SJSA1 (cell line): ENCODE measurements at regions not wholly inside any gene's neighbourhood (a gene's known extent, or its start where the extent isn't known, plus 50 kb on each side); places are given as distances from the start of the nearest gene placed in this dataset.

Source experiments
- DNase-seq, 2 experiments: peaks; one replicate each; pipeline ENCODE4 v3.0.0-alpha.2; 2015 to 2020; ENCODE audit warnings: low spot score in 2 of 2, low read depth in 1 of 2
- H3K27ac ChIP-seq: fragments of 250-450 bp; sonication (Bioruptor Pico); 2 replicates; pipeline ENCODE4 v1.5.1; 2020; ENCODE audit warnings: mild to moderate bottlenecking, moderate library complexity
- H3K27me3 ChIP-seq: fragments of 250-450 bp; sonication (Bioruptor Pico); replicated peaks from 2 replicates; pipeline ENCODE4 v1.5.1; 2020; ENCODE audit warnings: mild to moderate bottlenecking, moderate library complexity
- H3K36me3 ChIP-seq: fragments of 250-450 bp; sonication (Bioruptor Pico); 2 replicates; pipeline ENCODE4 v1.5.1; 2020; ENCODE audit warnings: mild to moderate bottlenecking
- H3K4me1 ChIP-seq: fragments of 250-450 bp; sonication (Bioruptor Pico); replicated peaks from 2 replicates; pipeline ENCODE4 v1.6.1; 2021; ENCODE audit warnings: mild to moderate bottlenecking
- H3K4me3 ChIP-seq: fragments of 250-450 bp; sonication (Bioruptor Pico); 2 replicates; pipeline ENCODE4 v1.5.1; 2020; ENCODE audit warnings: mild to moderate bottlenecking
- H3K9me3 ChIP-seq: fragments of 250-450 bp; sonication (Bioruptor Pico); replicated peaks from 2 replicates; pipeline ENCODE4 v1.5.1; 2020; ENCODE audit warnings: mild to moderate bottlenecking

DNA sequence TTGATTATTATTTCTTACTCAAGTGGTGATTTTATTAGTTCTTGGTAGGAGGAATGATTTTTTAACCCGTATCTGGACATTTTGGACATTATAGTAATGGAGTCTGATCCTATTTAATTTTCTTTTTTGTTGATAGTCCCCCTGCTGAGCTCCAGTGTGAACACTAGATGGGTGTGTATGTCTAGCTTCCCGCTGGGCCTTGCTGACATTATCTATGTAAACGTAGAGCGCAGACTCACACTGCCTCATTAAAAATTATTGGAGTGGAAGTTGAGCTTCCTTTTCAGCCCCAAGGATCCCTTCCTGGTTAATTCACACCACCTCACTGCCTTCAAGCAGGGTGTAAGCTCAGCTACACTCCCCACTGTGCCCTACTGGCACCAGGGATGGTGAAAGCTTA, 467.6 kb upstream of the PKN2 start:
- no peaks in the 10 kb centered on the region for H3K4me1 ChIP-seq
- H3K36me3 ChIP-seq, result no peaks in the 10 kb centered on the region
- H3K9me3 ChIP-seq, result no peaks in the 10 kb centered on the region
- H3K4me3 ChIP-seq, result no peak overlapping the region
- no peaks in the 10 kb centered on the region for H3K27me3 ChIP-seq
- no peak for DNase-seq
- H3K27ac ChIP-seq, result no peak overlapping the region

DNA sequence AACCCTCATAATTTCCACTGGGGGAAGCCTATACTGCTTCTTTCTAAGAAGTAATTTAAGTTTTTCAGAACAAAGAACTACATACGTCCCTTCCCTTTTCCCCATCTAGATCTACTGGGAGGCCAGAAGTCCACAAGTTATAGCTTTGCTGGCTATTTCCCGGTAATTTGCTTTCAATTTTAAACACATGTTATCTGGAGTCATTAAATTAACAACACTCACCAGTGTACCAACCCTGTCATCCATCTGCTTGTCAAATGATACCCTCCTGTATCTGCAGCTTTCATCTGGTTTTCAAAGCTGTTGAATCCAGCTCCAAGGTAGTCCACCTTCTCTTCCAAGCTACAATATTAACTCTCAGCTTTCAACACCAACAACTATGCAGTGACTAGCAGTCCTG, 466.7 kb upstream of the PKN2 start:
- no peaks in the 10 kb centered on the region for H3K4me1 ChIP-seq

DNA sequence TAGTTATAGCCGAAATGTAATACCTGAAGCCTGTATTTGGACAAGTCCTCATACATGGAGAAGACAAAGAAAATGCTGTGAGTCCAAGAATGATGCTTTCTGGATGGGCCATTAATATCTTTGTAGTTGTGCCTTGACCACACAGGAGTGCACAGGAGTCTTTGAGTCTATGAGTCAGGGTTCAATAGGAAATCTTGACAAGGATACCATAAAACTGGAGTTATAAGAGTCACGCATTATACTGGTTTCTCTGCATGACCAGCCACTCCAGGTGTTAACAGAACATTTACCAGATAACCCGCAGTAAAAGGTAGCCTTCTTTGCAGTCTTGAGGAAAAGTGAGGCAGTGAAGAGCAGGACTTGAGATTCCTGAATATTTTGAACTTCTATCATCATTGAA, 464.6 kb upstream of the PKN2 start:
- Histone ChIP-seq H3K27me3 (no peaks in the 10 kb centered on the region), H3K9me3 (no peaks in the 10 kb centered on the region), H3K4me3 (no peak overlapping the region), H3K27ac (no peak overlapping the region), H3K4me1 (no peaks in the 10 kb centered on the region), H3K36me3 (no peaks in the 10 kb centered on the region)
- no peak for DNase-seq

More for the DNA sequence above, 466.7 kb upstream of the PKN2 start:
- Histone ChIP-seq H3K4me3 (no peak overlapping the region), H3K9me3 (no peaks in the 10 kb centered on the region), H3K27me3 (no peaks in the 10 kb centered on the region), H3K36me3 (no peaks in the 10 kb centered on the region), H3K27ac (no peak overlapping the region)
- DNase-seq, result no peak

DNA sequence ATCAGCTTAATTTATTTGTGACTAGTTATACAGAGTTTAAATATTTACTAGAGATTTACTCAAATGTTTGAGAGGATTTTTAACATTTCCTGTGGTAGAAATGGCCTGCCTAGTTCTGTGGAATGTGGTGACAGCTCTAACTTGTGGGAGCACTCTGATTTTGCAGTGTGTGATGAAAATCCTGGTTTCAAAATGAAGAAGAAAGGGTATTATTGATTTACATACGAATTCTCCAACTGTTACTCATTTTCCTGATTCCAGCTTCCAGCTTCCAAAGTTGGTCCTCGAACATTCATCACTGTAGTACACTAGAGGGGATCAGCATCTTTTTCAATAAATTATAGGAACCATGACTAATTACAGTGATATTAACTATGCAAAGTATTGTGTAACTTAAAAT, 462.7 kb upstream of the PKN2 start:
- Histone ChIP-seq H3K9me3 (no peaks in the 10 kb centered on the region), H3K36me3 (no peaks in the 10 kb centered on the region), H3K4me1 (no peaks in the 10 kb centered on the region), H3K27me3 (no peaks in the 10 kb centered on the region), H3K4me3 (no peak overlapping the region), H3K27ac (no peak overlapping the region)
- DNase-seq, result no peak

DNA sequence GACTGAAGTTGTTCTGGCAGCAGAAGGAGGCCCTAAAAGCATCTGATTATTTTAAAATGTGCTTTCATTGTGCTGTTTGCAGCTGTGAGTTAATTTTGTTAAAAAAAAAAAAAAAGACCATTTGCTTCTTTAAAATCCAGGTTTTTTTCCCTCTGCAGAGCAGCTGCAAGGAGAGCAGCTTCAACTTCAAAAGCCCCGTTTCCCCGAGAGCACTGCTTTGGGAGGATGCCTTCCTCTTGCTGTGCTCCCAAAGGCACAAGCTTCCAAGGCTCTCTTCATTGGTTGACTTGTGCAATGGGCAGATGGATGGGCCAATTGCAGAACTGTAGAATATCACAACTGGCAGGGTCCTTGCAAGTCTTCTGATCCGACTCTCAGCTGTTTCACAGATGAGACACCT, 459.2 kb upstream of the PKN2 start:
- H3K9me3 ChIP-seq, result no peaks in the 10 kb centered on the region
- H3K36me3 ChIP-seq, result no peaks in the 10 kb centered on the region
- no peaks in the 10 kb centered on the region for H3K4me1 ChIP-seq
- H3K27me3 ChIP-seq, result no peaks in the 10 kb centered on the region
- no peak overlapping the region for H3K27ac ChIP-seq
- DNase-seq, result no peak
- H3K4me3 ChIP-seq, result no peak overlapping the region

DNA sequence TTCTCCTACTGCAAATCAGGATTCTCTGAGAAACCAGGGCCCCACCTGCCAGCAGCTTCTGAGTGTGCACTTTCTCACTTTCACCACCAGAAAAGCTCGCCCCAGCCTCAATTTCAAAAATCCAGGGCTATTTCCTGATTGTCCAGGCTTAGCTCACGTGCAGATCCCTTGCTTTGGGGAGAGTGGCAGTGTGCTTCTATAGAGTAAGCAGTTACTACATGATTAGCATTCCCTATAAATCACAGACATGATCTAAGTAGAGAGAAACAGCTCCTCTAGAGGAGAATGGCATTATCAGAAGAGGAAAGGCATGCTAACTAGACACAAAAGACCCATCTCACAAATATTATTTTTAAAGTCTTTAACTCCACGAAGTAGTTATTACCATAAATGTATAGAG, 456.0 kb upstream of the PKN2 start:
- H3K4me1 ChIP-seq, result no peaks in the 10 kb centered on the region
- no peak overlapping the region for H3K4me3 ChIP-seq
- no peak for DNase-seq

DNA sequence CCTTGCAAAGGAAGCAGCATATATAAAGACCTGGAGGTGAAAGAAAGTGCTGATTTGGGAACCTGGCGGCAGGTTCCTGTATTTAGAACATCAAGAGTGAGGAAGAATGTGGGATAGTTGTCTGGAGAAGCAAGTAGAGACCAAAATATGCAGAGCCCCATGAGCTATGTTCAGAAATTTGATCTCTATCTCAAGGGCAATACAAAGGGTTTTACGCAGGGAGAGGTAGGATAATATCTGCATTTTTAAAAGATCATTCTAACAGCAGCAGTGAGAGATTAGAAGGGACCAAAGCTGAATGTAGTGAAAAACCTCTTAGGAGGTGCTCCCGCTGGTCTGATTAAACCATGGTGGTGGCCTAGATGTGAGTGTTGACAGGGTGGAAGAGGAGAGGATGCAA, 453.9 kb upstream of the PKN2 start:
- Histone ChIP-seq H3K27ac (no peak overlapping the region), H3K4me3 (no peak overlapping the region), H3K36me3 (no peaks in the 10 kb centered on the region), H3K4me1 (no peaks in the 10 kb centered on the region), H3K9me3 (no peaks in the 10 kb centered on the region), H3K27me3 (no peaks in the 10 kb centered on the region; the same call in 1 of the 2 replicates)
- no peak for DNase-seq

More for the DNA sequence above, 456.0 kb upstream of the PKN2 start:
- no peak overlapping the region for H3K27ac ChIP-seq
- no peaks in the 10 kb centered on the region for H3K36me3 ChIP-seq
- no peaks in the 10 kb centered on the region for H3K9me3 ChIP-seq
- no peaks in the 10 kb centered on the region; the same call in 1 of the 2 replicates for H3K27me3 ChIP-seq

DNA sequence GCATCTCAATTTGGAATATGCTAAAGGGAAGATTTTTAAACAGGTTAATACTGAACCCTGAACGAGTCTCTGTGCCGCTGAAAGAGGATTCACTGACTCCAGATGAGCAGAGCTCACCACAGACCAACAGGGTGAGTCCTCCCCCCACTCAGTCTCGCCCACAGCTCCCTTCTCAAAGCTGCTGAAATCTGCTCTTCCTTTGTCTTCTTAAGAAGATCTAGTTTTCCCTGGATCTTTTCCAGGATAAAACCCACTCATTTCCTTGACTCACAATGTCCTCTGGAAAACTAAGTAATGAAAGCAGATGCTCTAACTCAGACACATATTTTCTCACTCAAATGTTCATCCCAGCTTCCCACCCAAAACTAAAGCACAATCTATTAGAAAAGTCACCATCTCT, 447.0 kb upstream of the PKN2 start:
- Histone ChIP-seq H3K9me3 (no peaks in the 10 kb centered on the region), H3K36me3 (no peaks in the 10 kb centered on the region), H3K27ac (no peak overlapping the region), H3K4me3 (no peak overlapping the region), H3K27me3 (no peaks in the 10 kb centered on the region), H3K4me1 (no peaks in the 10 kb centered on the region)
- no peak for DNase-seq

DNA sequence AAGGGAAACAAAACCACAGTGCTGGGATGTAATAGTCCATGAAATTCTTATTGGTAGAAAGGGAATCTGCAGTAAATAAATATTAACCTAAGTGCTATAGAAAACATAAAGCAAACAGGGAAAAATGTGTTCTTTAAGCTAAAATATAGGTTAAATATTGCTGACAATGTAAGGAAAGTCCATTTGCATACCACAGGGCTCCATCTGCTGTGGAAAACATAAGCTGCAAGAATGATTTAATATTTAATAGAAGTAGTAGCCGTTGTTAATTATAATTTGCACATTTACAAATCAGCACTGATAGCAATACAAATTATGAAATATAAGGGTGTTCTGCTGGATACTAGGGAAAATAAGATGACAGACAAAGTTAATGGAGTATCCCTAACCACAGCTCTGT, 444.9 kb upstream of the PKN2 start:
- no peak for DNase-seq
- H3K9me3 ChIP-seq, result no peaks in the 10 kb centered on the region
- H3K4me3 ChIP-seq, result no peak overlapping the region
- no peak overlapping the region for H3K27ac ChIP-seq
- H3K4me1 ChIP-seq, result no peaks in the 10 kb centered on the region
- no peaks in the 10 kb centered on the region for H3K36me3 ChIP-seq
- no peaks in the 10 kb centered on the region for H3K27me3 ChIP-seq

DNA sequence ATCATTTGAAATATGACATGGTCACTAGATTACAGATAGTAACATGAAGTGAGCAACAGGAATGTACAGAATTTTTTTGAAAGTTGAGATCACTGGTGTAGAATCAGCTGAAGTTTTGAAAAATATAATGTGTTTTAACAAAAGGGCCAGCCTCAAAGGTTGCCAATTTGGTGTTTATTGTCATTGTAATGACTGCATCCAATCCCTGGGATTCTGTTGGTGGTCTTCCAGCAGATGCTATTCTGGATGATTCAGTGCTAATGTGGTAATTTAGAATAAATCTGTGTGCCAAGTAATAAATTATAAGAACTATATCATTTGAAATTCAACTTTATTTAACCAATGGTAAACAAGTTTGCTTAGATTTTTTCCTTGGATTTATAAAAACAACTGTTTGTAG, 436.4 kb upstream of the PKN2 start:
- Histone ChIP-seq H3K27me3 (no peaks in the 10 kb centered on the region), H3K27ac (no peak overlapping the region), H3K4me1 (no peaks in the 10 kb centered on the region), H3K36me3 (no peaks in the 10 kb centered on the region), H3K9me3 (no peaks in the 10 kb centered on the region), H3K4me3 (no peak overlapping the region)
- no peak for DNase-seq

DNA sequence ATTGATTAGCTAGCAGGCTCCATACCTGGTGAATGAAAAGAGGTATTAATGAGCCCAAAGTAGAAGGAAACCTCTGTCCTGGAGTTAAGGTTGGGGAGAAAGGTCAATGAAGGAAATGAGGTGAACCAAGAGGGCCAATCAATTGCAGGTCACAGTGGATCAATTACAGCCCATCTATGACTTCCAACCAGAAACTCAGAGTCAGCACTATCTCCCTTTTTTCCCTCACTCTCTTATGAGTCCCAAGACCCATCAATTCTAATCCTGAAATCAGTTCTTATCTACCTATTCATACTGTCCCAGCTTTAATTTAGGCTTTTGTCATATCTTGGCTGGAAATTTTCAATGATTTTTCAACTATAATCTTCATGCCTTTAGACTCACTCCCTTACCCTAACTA, 433.2 kb upstream of the PKN2 start:
- no peaks in the 10 kb centered on the region for H3K4me1 ChIP-seq
- H3K27ac ChIP-seq, result no peak overlapping the region
- H3K36me3 ChIP-seq, result no peaks in the 10 kb centered on the region
- H3K27me3 ChIP-seq, result no peaks in the 10 kb centered on the region
- H3K4me3 ChIP-seq, result no peak overlapping the region
- no peaks in the 10 kb centered on the region for H3K9me3 ChIP-seq
- DNase-seq, result no peak

DNA sequence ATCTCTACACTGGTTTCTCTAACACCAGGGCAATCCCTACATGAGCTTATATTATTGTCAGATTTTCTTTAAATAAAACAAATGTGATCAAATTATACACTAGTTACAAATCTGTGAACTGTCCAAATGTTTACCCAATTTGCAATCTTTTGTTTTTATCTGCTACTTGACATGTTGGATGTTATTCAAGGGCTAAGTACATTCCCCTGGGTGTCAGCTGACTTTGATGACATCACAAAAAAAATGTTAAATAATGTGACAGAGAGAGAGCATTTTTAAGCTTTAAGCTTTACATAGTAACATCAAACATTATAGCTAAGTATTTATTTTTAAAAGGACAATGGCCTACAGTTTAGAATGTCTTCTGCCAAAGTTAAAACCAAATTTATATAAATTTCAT, 431.3 kb upstream of the PKN2 start:
- Histone ChIP-seq H3K4me3 (no peak overlapping the region), H3K36me3 (no peaks in the 10 kb centered on the region), H3K27ac (no peak overlapping the region), H3K9me3 (no peaks in the 10 kb centered on the region), H3K27me3 (no peaks in the 10 kb centered on the region), H3K4me1 (no peaks in the 10 kb centered on the region)
- no peak for DNase-seq

DNA sequence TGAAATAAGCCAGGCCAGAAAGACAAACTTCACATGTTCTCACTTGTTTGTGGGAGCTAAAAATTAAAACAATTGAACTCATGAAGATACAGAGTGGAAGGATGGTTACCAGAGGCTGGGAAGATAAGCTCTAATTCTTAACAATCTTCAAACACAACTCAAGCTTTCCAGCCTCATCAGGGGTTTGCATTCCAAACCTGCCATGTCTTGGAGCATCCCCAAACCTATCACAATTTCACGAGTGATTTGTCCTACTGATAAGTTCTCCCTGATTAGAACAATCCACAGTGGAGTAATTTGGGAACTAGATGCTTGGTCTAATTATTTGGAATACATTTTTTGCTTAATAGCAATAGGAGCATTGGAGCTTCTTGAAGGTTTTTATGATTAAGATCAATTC, 418.5 kb upstream of the PKN2 start:
- Histone ChIP-seq H3K36me3 (no peaks in the 10 kb centered on the region), H3K27ac (no peak overlapping the region), H3K27me3 (no peaks in the 10 kb centered on the region; the same call in 1 of the 2 replicates), H3K9me3 (no peaks in the 10 kb centered on the region), H3K4me3 (no peak overlapping the region), H3K4me1 (no peaks in the 10 kb centered on the region)
- DNase-seq, result no peak

DNA sequence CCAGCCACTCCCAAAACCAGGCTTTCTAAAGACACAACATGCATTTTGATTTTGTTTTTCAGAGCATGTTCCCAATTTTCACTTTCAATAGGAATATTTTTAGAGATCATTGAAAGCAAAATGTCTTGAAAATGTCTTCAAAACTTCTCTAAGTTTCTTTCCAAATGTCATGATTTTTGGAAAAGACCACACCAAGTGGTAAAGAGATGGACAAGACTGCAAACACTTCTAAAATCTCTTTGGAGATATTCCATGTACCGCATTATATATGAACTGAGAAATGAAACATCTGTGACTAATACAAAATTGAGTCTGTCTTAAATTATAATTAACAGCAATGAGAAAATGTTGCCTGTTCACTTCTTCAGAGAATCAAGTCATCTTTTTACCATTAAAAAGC, 418.0 kb upstream of the PKN2 start:
- no peak overlapping the region for H3K27ac ChIP-seq
- DNase-seq, result no peak
- H3K4me3 ChIP-seq, result no peak overlapping the region
- H3K36me3 ChIP-seq, result no peaks in the 10 kb centered on the region
- no peaks in the 10 kb centered on the region; the same call in 1 of the 2 replicates for H3K27me3 ChIP-seq
- no peaks in the 10 kb centered on the region for H3K4me1 ChIP-seq
- H3K9me3 ChIP-seq, result no peaks in the 10 kb centered on the region

DNA sequence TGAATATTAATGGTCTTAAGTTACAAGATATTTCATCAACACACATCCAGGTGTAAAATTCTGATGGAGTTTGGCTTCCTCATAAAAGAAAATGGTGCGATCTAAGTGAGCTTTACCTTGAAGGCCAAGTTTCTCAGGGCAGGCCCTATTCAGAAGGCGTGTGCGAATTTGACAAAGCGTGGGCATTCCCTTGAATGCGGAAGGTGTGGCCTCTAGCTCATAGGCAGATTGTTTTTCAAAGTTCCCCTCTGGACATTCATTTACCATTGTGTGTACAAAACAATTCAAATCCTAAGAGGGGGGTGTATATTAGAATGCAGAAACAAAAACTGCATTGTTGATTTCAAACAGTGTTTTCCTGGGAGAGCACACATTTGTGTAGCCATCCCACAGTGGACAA, 411.9 kb upstream of the PKN2 start:
- H3K27ac ChIP-seq, result no peak overlapping the region
- H3K4me3 ChIP-seq, result no peak overlapping the region
- H3K9me3 ChIP-seq, result no peaks in the 10 kb centered on the region
- DNase-seq, result no peak
- no peaks in the 10 kb centered on the region for H3K4me1 ChIP-seq
- H3K36me3 ChIP-seq, result no peaks in the 10 kb centered on the region
- no peaks in the 10 kb centered on the region; the same call in 1 of the 2 replicates for H3K27me3 ChIP-seq
